Myocyte (in vitro differentiated cells): ENCODE measurements at regions not wholly inside any gene's neighbourhood (a gene's known extent, or its start where the extent isn't known, plus 50 kb on each side); places are given as distances from the start of the nearest gene placed in this dataset.

Source experiments
- DNase-seq: peaks from one replicate; pipeline ENCODE4 v3.0.0-alpha.2; 2012; ENCODE audit warnings: low read depth

GRCh38 chr4:163757219-163757618, 262.7 kb downstream of the TMA16 start:
- no peak for DNase-seq

- DNase-seq: no peak
These were observed 263.5 kb downstream of the TMA16 start for GRCh38 chr4:163758032-163758431.

GRCh38 chr4:163762741-163763140, 268.3 kb downstream of the TMA16 start:
- no peak for DNase-seq

GRCh38 chr4:163764569-163764968, 270.1 kb downstream of the TMA16 start:
- no peak for DNase-seq

GRCh38 chr4:163768014-163768413, 273.5 kb downstream of the TMA16 start:
- DNase-seq: no peak

- no peak for DNase-seq
These were observed 277.7 kb downstream of the TMA16 start for GRCh38 chr4:163772238-163772637.

- DNase-seq: no peak
These were observed 279.4 kb downstream of the TMA16 start for GRCh38 chr4:163773940-163774339.

- DNase-seq: no peak
These were observed 282.5 kb downstream of the TMA16 start for GRCh38 chr4:163776957-163777356.

- no peak for DNase-seq
These were observed 287.2 kb downstream of the TMA16 start for GRCh38 chr4:163781726-163782125.

- no peak for DNase-seq
These were observed 295.7 kb downstream of the TMA16 start for GRCh38 chr4:163790231-163790630.

GRCh38 chr4:163795885-163796284, 301.4 kb downstream of the TMA16 start:
- DNase-seq: no peak

GRCh38 chr4:163804001-163804400, 309.5 kb downstream of the TMA16 start:
- no peak for DNase-seq

- no peak for DNase-seq
These were observed 312.2 kb downstream of the TMA16 start for GRCh38 chr4:163806653-163807052.

GRCh38 chr4:163808011-163808410, 313.5 kb downstream of the TMA16 start:
- DNase-seq: no peak

GRCh38 chr4:163810755-163811154, 316.3 kb downstream of the TMA16 start:
- DNase-seq: no peak

- DNase-seq: no peak
These were observed 321.3 kb downstream of the TMA16 start for GRCh38 chr4:163815776-163816175.

GRCh38 chr4:163816494-163816893, 322.0 kb downstream of the TMA16 start:
- no peak for DNase-seq

GRCh38 chr4:163818673-163819072, 324.2 kb downstream of the TMA16 start:
- DNase-seq: no peak

- DNase-seq: no peak
These were observed 339.2 kb downstream of the TMA16 start for GRCh38 chr4:163833669-163834068.

- DNase-seq: no peak
These were observed 351.5 kb downstream of the TMA16 start for GRCh38 chr4:163846008-163846407.

- DNase-seq: no peak
These were observed 357.8 kb downstream of the TMA16 start for GRCh38 chr4:163852246-163852645.

- DNase-seq: no peak
These were observed 363.4 kb downstream of the TMA16 start for GRCh38 chr4:163857903-163858302.

GRCh38 chr4:163858515-163858914, 364.0 kb downstream of the TMA16 start:
- no peak for DNase-seq

GRCh38 chr4:163863082-163863481, 368.6 kb downstream of the TMA16 start:
- no peak for DNase-seq
